ENCODE measurements at regions not wholly inside any gene's neighbourhood (a gene's known extent, or its start where the extent isn't known, plus 50 kb on each side); places are given as distances from the start of the nearest gene placed in this dataset.
"Not testable (repeated sequence)": the region's sequence is repeated elsewhere in the genome, so short reads cannot be mapped to it uniquely, and the experiment has no call there.

GRCh38 chr5:123708074-123708806 lies 196.3 kb downstream of the CSNK1G3 start:
- DNase-seq (ENCODE audit: low read depth): no peak

DNA sequence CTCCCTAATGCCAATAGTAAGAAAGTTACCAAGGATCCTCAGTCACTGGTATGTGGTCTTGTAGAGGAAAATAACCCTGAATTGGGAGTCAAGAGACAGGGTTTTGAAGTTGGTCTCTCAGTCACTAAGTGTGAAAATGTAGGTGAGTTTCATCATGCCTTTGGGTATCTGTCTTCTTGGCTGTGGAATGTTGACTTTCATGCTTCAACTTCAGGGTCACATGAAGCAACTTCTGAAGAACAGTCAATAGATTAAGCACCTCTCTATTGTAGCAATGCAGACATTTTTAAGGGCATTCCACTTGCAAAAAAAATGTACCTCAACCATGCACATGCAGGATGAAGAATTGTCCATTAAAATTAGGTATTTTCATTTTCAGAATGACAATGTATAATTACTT lies 194.6 kb downstream of the CSNK1G3 start:
- DNase-seq (ENCODE audit: low read depth): no peak

DNA sequence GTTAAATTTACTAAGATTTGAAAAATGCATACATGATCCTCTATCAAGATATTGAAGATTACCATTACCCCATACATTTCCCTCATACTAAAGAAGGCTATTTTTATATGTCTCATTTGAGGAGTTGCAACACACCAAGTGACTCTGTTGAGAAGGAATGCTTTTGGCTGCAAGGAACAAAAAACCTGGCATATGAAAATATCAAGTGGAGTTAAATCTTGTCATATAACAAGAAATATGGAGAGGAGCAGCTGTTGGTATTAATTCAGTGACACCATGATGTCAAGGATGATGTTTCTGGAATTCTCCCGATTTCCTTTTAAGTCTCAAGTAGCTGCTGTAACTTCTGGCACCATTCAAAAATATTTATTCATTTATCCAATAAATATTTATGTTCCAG lies 193.8 kb downstream of the CSNK1G3 start:
- DNase-seq (ENCODE audit: low read depth): no peak

- DNase-seq (ENCODE audit: low read depth): no peak
Measured at GRCh38 chr5:123701511-123702200, 189.7 kb downstream of the CSNK1G3 start.

DNA sequence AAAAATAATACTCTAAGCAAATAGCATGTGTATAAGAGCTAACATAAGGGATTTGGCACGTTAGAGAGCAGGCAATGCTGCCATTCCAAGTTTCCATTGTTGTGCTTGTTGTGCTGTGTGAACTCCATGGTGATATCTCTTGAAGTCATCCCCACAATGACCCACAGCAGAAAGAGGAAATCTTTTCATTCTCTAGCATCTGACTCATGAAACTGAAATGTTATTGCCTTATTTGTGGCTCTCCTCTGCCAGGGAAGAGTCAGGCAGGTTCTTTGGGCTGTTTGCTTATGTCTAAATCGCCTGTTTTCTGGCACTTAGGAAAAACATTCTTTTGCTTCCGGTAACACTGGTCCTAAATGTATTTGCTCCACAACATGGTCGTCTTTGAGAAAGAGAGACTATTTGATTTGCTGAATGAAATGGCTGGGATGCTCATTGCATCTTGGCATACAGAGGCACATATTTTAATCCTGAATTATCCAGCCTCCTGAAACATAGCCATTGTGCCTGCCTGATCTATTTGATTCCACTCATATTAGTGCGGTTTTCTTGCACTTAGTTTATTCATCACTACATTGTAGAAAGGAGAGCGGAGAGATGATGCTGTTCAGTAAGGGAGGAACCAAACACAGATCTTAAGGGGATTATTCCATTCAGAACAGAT lies 188.8 kb downstream of the CSNK1G3 start:
- DNase-seq (ENCODE audit: low read depth): no peak

- no peak for DNase-seq (ENCODE audit: low read depth)
Measured at GRCh38 chr5:123699571-123699970, 187.6 kb downstream of the CSNK1G3 start.

DNA sequence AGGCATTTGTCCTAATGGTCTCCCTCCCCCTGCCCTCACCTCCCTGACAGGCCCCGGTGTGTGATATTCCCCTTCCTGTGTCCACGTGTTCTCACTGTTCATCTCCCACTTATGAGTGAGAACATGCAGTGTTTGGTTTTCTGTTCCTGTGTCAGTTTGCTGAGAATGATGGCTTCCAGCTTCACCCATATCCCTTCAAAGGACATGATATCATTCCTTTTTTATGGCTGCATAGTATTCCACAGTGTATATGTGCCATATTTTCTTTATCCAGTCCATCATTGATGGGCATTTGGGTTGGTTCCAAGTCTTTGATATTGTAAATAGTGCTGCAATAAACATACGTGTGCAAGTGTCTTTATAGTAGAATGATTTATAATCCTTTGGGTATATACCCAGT lies 187.0 kb downstream of the CSNK1G3 start:
- not testable (repeated sequence) for DNase-seq (ENCODE audit: low read depth)

GRCh38 chr5:123696921-123697341 lies 185.0 kb downstream of the CSNK1G3 start:
- DNase-seq (ENCODE audit: low read depth): no peak

DNA sequence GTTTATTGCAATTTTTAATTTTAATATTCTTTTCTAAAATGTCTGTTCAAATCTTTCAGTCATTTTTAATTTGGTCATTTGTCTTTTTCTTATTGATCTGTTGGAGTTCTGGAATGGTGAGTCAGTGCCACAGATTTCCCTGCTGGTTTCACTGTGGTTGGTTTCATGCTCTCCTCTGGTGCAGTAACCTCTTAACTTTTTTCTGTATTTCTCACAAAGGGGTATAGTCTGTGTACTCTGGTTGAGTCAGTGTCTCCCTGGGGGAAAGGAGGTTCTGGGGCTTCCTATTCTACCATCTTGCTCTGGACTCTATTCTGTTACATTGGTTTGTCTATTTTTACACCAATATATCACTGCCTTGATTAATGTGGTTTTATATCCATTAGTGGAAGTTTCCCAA lies 178.8 kb downstream of the CSNK1G3 start:
- DNase-seq (ENCODE audit: low read depth): no peak

- no peak for DNase-seq (ENCODE audit: low read depth)
Measured at GRCh38 chr5:123681061-123681460, 169.1 kb downstream of the CSNK1G3 start.

DNA sequence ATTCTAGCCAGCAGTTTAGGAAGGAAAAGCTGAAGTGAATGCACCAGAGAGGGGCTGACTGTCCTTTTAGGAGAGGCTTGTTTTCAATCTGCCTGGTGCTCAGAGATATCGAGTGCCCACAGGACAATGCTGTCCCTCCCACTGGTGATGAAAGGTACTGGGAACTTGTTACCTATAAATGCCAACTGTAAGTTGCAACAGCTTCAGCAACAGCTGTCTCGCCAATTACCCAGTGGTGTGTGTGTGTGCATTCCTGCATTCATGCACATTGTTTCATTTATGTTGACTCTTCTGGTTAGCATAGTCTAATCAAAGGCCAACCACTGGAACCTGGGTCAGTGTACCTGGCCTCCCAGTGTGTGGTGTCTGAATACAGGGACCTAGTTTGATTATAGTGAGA lies 161.1 kb downstream of the CSNK1G3 start:
- no peak for DNase-seq (ENCODE audit: low read depth)

- no peak for DNase-seq (ENCODE audit: low read depth)
Measured at GRCh38 chr5:123671711-123672456, 159.9 kb downstream of the CSNK1G3 start.

DNA sequence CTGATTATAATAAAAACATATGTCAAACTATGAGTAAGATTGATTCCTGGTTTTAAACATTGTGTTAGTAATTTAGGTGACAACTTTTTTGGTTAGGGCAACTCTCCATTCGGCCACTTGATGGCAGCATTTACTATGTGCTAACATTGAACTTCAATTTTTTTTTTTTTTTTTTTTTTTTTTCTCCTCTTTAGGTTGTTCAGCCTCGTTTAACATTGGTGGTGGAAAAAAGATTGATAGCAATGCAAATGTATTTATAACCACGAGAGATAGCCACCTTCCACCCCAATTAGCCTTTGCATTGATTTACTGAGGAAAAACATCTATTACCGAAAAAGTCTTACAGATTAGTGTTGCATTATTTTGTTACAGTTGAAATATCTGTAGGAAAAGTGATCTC lies 159.1 kb downstream of the CSNK1G3 start:
- no peak for DNase-seq (ENCODE audit: low read depth)

Data from CMK (cell line).